Epithelial cell of esophagus (primary cell): ENCODE measurements at regions not wholly inside any gene's neighbourhood (a gene's known extent, or its start where the extent isn't known, plus 50 kb on each side); places are given as distances from the start of the nearest gene placed in this dataset.
"Not testable (repeated sequence)": the region's sequence is repeated elsewhere in the genome, so short reads cannot be mapped to it uniquely, and the experiment has no call there.

Experiments used
- DNase-seq: peaks from one replicate; pipeline ENCODE4 v3.0.0; 2010; ENCODE audit warnings: low read depth
- H3K4me3 ChIP-seq: 2 replicates; pipeline ENCODE4 v1.5.1; 2011; ENCODE audit warnings: mild to moderate bottlenecking, low read length, control low read depth
- TF ChIP-seq, protein P1 (sequence below): IDR thresholded peaks from 2 replicates; pipeline ENCODE4 v1.5.1; 2011; ENCODE audit warnings: low read depth, mild to moderate bottlenecking, low read length, control low read depth, inconsistent platforms; ENCODE audit not compliant: insufficient read depth; ENCODE audit errors: missing control alignments

DNA sequence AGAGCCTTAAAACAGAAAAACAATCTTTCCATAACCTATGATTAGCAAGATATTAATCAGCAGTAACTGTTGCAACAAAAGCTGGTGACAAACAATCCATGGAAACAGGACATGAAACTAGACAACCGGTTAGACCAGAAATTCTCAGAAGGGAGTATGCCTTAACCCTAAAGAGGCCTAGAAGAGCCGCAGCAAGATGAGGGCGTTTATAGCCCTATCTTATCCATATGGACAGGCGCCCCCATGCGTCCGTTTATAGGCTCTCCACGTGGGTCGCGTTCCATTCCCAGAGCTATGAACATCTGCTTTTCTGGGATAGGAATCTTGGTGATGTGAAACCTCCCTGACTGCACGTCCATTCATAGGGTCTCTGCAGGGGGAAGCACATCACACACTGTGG is 1662.7 kb upstream of the PABPC4L start:
- TF ChIP-seq, protein P1, sequence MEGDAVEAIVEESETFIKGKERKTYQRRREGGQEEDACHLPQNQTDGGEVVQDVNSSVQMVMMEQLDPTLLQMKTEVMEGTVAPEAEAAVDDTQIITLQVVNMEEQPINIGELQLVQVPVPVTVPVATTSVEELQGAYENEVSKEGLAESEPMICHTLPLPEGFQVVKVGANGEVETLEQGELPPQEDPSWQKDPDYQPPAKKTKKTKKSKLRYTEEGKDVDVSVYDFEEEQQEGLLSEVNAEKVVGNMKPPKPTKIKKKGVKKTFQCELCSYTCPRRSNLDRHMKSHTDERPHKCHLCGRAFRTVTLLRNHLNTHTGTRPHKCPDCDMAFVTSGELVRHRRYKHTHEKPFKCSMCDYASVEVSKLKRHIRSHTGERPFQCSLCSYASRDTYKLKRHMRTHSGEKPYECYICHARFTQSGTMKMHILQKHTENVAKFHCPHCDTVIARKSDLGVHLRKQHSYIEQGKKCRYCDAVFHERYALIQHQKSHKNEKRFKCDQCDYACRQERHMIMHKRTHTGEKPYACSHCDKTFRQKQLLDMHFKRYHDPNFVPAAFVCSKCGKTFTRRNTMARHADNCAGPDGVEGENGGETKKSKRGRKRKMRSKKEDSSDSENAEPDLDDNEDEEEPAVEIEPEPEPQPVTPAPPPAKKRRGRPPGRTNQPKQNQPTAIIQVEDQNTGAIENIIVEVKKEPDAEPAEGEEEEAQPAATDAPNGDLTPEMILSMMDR: peak; percentile 48
- not testable (repeated sequence) for H3K4me3 ChIP-seq
- DNase-seq: peak; percentile 81

DNA sequence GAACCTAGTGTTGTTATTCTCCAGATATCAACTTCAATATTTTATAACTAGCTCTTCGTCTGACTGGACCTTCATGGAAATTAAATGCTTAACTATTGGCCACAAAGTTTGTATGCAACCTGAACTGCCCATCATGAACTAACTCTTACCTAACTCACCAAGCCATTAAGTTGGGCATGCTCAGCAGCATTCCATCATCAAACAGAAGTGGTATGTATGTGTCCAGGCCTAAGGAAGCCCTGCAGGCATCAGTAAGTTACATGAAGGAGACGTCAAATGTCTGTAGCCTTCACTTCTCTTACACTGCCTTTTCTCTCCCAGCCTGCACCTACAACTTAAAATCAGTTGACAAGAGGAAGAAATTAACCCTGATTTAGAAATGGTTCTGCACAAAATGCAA is 1639.2 kb upstream of the PABPC4L start:
- no peak overlapping the region for H3K4me3 ChIP-seq
- no peak for DNase-seq
- TF ChIP-seq, protein P1: no peak

DNA sequence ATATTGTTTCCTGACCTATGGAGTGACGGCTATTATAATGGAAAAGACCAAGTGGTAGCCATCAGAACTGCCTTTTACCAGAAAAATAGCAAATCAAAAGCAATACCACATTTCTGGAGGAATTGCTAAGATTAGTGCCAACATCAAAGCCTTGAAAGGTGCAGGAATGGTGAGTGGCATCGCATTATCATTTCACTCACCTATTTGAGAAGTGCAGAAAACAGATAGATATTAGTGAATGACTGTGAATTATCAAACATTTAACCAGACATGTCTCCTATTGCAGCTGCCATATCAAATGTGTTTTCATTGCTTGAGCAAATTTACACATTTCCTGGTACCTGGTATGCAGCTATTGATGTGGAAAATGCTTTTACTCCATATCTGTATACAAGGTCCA is 1638.1 kb upstream of the PABPC4L start:
- TF ChIP-seq, protein P1: no peak
- DNase-seq: no peak
- no peak overlapping the region for H3K4me3 ChIP-seq

DNA sequence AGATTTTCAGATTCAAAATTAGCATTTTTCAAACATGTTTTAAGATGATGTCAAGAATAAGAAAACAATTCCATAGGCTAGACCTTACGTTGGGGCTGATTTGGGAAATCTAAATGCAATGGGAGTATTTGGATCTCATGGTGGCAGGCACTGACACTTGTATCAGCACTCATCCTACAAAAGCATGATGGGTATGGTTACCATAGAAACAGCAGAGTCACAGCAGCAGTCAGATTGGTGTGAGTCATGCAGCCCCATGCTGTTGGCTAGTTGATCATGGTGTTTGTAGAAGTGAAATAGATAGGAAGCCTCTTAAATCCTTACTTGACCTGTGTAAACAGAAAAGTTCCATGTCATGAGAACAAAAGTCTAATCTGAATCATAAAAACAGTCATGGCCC is 1637.3 kb upstream of the PABPC4L start:
- TF ChIP-seq, protein P1: no peak
- DNase-seq: peak; percentile 53
- H3K4me3 ChIP-seq: no peak overlapping the region

DNA sequence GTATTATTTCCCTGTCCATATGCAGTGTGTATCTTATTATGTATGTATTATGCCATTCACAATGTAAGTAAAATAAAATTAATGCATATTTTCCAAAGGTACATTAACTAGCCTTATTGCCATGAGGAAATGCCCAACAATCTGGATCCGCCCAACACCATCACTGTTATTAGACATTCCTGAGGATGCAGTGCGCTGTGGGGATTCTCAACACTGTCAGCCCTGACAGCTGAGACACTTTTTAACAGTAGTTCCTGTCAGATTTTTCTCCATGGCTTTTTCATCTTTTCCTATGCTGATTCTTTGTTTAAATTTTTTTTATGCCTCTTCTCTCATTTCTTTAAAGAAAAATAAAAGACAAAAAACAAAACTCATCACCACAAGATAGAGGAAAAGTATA is 1632.9 kb upstream of the PABPC4L start:
- TF ChIP-seq, protein P1: no peak
- no peak overlapping the region for H3K4me3 ChIP-seq
- DNase-seq: no peak

DNA sequence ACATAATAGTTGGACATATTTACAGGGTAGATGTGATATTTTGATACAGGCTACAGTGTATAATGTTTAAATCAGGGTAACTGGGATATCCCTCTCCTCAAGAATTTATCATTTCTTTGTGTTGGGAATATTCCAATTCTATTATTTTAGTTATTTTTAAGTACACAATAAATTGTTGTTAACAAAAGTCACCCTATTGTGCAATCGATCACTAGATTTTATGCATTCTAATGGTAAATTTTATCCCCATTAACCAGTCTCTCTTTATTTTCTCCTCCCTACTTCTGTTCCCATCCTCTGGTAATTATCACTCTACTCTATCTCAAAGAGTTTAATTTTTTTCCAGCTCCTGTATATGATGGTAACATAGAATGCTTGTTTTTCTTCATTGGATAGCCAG is 1631.9 kb upstream of the PABPC4L start:
- no peak overlapping the region for H3K4me3 ChIP-seq
- DNase-seq: no peak
- TF ChIP-seq, protein P1: no peak

DNA sequence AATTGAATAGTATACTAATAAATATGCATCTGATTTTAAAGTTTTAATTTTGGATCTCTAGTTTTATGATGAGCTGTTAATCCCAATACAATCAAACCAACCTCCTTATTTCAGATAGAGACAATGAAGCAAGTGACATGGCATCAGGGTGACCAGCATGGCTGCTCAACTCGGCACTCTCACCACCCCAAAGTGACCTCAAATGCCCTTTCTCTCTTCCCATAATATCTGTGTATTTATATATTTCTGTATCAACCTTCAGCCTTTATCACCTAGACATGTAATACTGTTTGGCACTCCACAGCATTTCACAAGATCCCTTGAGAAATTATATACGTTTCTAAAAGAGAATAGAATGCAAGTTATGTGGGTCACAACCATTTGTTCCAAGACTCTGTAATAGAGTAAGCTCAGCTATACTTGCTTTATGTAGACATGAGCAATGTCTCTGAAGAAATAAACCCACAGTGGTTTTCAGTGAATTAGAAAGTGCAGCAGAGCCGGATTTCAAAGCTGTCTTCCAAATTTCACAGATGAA is 1623.2 kb upstream of the PABPC4L start:
- TF ChIP-seq, protein P1: no peak
- H3K4me3 ChIP-seq: no peak overlapping the region
- DNase-seq: no peak
